Lung (tissue), 11 donors: ENCODE measurements at regions not wholly inside any gene's neighbourhood (a gene's known extent, or its start where the extent isn't known, plus 50 kb on each side); places are given as distances from the start of the nearest gene placed in this dataset.
"Not testable (repeated sequence)": the region's sequence is repeated elsewhere in the genome, so short reads cannot be mapped to it uniquely, and the experiment has no call there.

Experiments
- ATAC-seq: fragments of 200-7000 bp; cut with Tn5 transposase; one replicate; pipeline ENCODE4 v1.9.1; 2020; ENCODE audit warnings: moderate number of reproducible peaks; ENCODE audit not compliant: insufficient read depth, low FRiP score
- DNase-seq, 3 donors: peaks; one replicate each; pipeline ENCODE4 v3.0.0-alpha.2; 2013 to 2017
- H3K27ac ChIP-seq, 2 donors: one replicate each; pipeline ENCODE4 v1.5.1; 2013; ENCODE audit warnings: mild to moderate bottlenecking in 2 of 2, moderate library complexity in 2 of 2, control low read depth in 1 of 2, inconsistent platforms in 1 of 2, low read depth in 1 of 2, low read length in 1 of 2
- H3K27me3 ChIP-seq, 3 donors: one replicate each; pipeline ENCODE4 v1.5.1; 2013; ENCODE audit warnings: low read length in 2 of 3; ENCODE audit not compliant: control insufficient read depth in 3 of 3, insufficient read depth in 3 of 3
- H3K36me3 ChIP-seq, 4 donors: one replicate each; pipeline ENCODE4 v1.5.1; 2013; ENCODE audit warnings: low read length in 4 of 4, mild to moderate bottlenecking in 1 of 4, moderate library complexity in 1 of 4; ENCODE audit not compliant: control insufficient read depth in 4 of 4, insufficient read depth in 4 of 4
- H3K4me1 ChIP-seq, 5 donors: one replicate each; pipeline ENCODE4 v1.5.1; 2013; ENCODE audit warnings: low read length in 5 of 5, mild to moderate bottlenecking in 2 of 5, moderate library complexity in 1 of 5; ENCODE audit not compliant: control insufficient read depth in 5 of 5, insufficient read depth in 5 of 5
- H3K4me3 ChIP-seq: one replicate; pipeline ENCODE4 v1.5.1; 2013; ENCODE audit warnings: mild to moderate bottlenecking, control low read depth, moderate library complexity
- H3K9ac ChIP-seq, 2 donors: one replicate each; pipeline ENCODE4 v1.5.1; 2013; ENCODE audit warnings: low read length in 2 of 2, control low read depth in 1 of 2; ENCODE audit not compliant: insufficient read depth in 1 of 2
- H3K9me3 ChIP-seq, 4 donors: one replicate each; pipeline ENCODE4 v1.5.1; 2013; ENCODE audit warnings: low read length in 3 of 4, mild to moderate bottlenecking in 1 of 4, moderate library complexity in 1 of 4; ENCODE audit not compliant: control insufficient read depth in 4 of 4, insufficient read depth in 3 of 4
- WGBS, 2 donors: extraction: QIAGEN DNeasy Blood & Tissue Kit; methylation state at CpG; one replicate each; pipeline ENCODE4 v1.1.7; 2013; 5-methylcytosine and 5-hydroxymethylcytosine counted together
- TF ChIP-seq, protein P1 (sequence below): IDR thresholded peaks from 2 replicates; pipeline ENCODE4 v1.5.1; 2012; ENCODE audit warnings: mild to moderate bottlenecking; ENCODE audit errors: control extremely low read depth, extremely low read depth
- donor health status: control.
- donor health status: control.
- donor health status: Bipolar disorder and iron deficiency.
- donor health status: healthy.
- donor health status: DM: yes; HTN: yes; CAD: no.

DNA sequence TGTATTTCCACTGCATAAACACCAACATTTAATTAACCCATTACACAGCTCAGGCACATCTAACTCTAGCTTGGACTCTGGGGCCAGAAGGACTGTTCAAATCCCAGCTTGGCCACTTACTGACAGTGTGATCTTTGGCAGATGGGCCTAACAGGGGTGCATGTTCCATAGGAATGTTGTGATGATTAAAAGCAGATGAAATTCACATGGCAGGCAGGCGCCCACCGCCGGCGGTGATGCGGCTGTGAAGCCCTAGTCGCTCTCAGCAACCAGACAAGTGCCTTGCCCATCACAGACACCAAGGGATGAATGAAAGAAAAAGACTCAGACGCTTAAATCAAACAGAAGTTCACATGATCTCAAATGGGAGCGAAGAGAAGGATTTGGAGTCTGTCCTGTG, 84.6 kb upstream of the WSB1 start:
- DNase-seq (no peak), ATAC-seq (no peak)
- TF ChIP-seq, protein P1, sequence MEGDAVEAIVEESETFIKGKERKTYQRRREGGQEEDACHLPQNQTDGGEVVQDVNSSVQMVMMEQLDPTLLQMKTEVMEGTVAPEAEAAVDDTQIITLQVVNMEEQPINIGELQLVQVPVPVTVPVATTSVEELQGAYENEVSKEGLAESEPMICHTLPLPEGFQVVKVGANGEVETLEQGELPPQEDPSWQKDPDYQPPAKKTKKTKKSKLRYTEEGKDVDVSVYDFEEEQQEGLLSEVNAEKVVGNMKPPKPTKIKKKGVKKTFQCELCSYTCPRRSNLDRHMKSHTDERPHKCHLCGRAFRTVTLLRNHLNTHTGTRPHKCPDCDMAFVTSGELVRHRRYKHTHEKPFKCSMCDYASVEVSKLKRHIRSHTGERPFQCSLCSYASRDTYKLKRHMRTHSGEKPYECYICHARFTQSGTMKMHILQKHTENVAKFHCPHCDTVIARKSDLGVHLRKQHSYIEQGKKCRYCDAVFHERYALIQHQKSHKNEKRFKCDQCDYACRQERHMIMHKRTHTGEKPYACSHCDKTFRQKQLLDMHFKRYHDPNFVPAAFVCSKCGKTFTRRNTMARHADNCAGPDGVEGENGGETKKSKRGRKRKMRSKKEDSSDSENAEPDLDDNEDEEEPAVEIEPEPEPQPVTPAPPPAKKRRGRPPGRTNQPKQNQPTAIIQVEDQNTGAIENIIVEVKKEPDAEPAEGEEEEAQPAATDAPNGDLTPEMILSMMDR: no peak
- H3K27ac ChIP-seq: no peak overlapping the region
- no peak overlapping the region for H3K9ac ChIP-seq
- no peaks in the 10 kb centered on the region for H3K27me3 ChIP-seq
- peaks cover 0 to under 1% (median 0%) of the 10 kb centered on the region in 4 donors for H3K9me3 ChIP-seq
- H3K36me3 ChIP-seq: no peaks in the 10 kb centered on the region
- 89 to 93% methylated on average over 6 to 8 of the region's 8 CpGs for WGBS, 2 donors
- no peak overlapping the region for H3K4me3 ChIP-seq
- no peaks in the 10 kb centered on the region for H3K4me1 ChIP-seq

DNA sequence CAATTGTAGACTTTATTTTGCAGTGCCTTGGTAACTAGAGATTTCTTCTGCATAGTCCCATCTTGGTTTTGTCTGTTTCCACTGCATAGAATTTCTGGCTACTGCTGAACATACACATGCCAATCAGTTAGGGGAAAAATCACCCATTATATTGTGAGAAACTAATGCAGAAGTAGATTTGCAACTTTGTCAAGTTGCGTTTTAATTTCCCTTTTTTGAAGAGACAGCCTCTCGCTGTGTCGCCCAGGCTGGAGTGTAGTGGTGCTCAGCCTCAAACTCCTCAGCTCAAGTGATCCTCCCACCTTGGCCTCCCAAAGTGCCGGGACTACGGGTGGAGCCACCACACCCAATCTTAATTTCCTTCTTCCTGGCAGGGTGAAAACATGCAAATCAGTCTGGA, 83.1 kb upstream of the WSB1 start:
- H3K9me3 ChIP-seq, H3K36me3 ChIP-seq, H3K4me1 ChIP-seq, H3K4me3 ChIP-seq, DNase-seq, ATAC-seq, H3K9ac ChIP-seq, H3K27ac ChIP-seq, H3K27me3 ChIP-seq: not testable (repeated sequence)
- WGBS, 2 donors: 50 to 63% methylated on average over 1 of the region's 5 CpGs

DNA sequence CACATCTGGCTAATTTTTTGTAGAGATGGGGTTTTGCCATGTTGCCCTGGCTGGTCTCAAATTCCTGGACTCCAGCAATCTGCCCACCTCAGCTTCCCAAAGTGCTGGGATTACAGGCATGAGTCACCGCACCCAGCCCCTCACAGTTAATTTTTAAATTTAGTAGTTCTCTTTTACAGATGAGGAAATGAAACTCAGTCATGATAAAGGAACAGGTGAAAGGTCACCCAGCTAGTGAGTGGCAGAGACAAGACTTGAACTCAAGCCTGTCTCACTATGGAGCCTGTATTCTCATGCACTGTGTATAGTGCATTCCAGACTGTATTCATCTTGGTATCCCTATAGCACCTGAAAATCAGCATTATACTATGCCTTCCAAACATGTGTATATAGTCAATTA, 77.1 kb upstream of the WSB1 start:
- ATAC-seq (peak; percentile 41), DNase-seq (no peak)
- H3K27ac ChIP-seq: no peak overlapping the region
- peaks cover 0 to 5% (median 2%) of the 10 kb centered on the region in 4 donors for H3K9me3 ChIP-seq
- no peaks in the 10 kb centered on the region for H3K36me3 ChIP-seq
- H3K9ac ChIP-seq: no peak overlapping the region
- no peak overlapping the region for H3K4me3 ChIP-seq
- H3K4me1 ChIP-seq: no peaks in the 10 kb centered on the region
- 74 to 84% methylated on average over 1 of the region's 1 CpG for WGBS, 2 donors
- no peaks in the 10 kb centered on the region for H3K27me3 ChIP-seq
- TF ChIP-seq, protein P1: no peak

DNA sequence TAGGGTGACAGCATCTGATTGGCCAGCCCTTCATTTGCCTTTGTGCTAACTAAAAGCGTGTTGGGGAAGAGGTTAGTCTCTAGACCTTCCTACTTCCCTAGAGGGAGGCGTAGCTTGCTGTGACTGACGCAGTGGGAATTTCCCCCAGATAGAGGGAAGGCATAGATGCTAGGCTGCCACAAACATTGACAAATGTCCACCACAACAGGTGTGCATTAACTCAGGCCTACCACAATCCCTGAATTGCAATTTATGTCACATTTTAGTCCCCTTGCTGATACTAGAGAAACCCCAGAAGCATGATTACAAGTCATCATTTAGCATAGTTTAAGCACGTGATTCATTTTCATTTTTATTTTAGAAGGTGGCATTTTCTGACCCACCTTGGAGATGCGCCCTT, 76.3 kb upstream of the WSB1 start:
- Histone ChIP-seq H3K36me3 (no peaks in the 10 kb centered on the region), H3K4me3 (no peak overlapping the region), H3K4me1 (no peaks in the 10 kb centered on the region), H3K27ac (no peak overlapping the region), H3K27me3 (no peaks in the 10 kb centered on the region), H3K9me3 (peaks cover 0 to 5% (median 2%) of the 10 kb centered on the region in 4 donors), H3K9ac (no peak overlapping the region)
- TF ChIP-seq, protein P1: no peak
- WGBS, 2 donors: 82 to 86% methylated on average over 5 of the region's 5 CpGs
- no peak for ATAC-seq
- no peak for DNase-seq
